DOHH2 (cell line): ENCODE measurements at regions not wholly inside any gene's neighbourhood (a gene's known extent, or its start where the extent isn't known, plus 50 kb on each side); places are given as distances from the start of the nearest gene placed in this dataset.

Experiments
- CTCF ChIP-seq: fragments of 200-600 bp; sonication (generic); IDR thresholded peaks from one replicate; pipeline ENCODE4 v1.5.1; 2014; ENCODE audit warnings: antibody characterized with exemption, mild to moderate bottlenecking, low read depth, low read length; ENCODE audit not compliant: poor library complexity, severe bottlenecking
- EZH2phosphoT487 ChIP-seq: fragments of 200-600 bp; sonication (generic); IDR thresholded peaks from 2 replicates; pipeline ENCODE4 v1.6.1; 2017; ENCODE audit warnings: borderline replicate concordance, mild to moderate bottlenecking, antibody characterized with exemption, low read length, moderate library complexity, mixed read lengths

GRCh38 chr5:141778683-141779082 lies 96.7 kb upstream of the ARAP3 start:
- TF ChIP-seq CTCF = no peak
- TF ChIP-seq EZH2phosphoT487 = no peak
